ENCODE measurements at regions not wholly inside any gene's neighbourhood (a gene's known extent, or its start where the extent isn't known, plus 50 kb on each side); places are given as distances from the start of the nearest gene placed in this dataset.

DNA sequence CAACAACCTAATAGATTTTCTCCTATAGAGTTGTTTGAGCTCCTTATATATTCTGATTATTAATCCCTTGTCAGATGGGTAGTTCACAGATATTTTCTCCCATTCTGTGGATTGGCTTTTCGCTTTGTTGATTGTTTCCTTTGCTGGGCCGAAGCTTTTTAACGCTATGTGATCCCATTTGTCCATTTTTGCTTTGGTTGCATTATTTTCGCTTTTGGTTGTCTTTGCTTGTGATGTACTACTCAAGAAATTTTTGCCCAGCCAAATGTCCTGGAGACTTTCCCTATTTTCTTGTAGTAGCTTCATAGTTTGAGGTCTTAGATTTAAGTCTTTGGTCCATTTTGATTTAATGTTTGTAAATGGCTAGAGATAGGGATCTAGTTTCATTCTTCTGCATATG lies 258.4 kb upstream of the FAR2 start:
- Histone ChIP-seq H3K4me1 (ENCODE audit: control insufficient read depth, extremely low read depth, insufficient read depth, low read length) (no peaks in the 10 kb centered on the region), H3K27ac (ENCODE audit: control insufficient read depth, insufficient read depth, low read length) (no peak overlapping the region), H3K9me1 (ENCODE audit: control insufficient read depth, extremely low read depth, insufficient read depth, low read length) (no peaks in the 10 kb centered on the region), H3K27me3 (ENCODE audit: control insufficient read depth, extremely low read depth, insufficient read depth, low read length) (no peaks in the 10 kb centered on the region), H4K20me1 (ENCODE audit: control insufficient read depth, extremely low read depth, insufficient read depth, low read length) (no peaks in the 10 kb centered on the region), H3K36me3 (ENCODE audit: control insufficient read depth in 2 of 2, extremely low read depth in 1 of 2, insufficient read depth in 2 of 2, low read length in 2 of 2) (no peaks in the 10 kb centered on the region), H3K4me2 (ENCODE audit: control insufficient read depth, extremely low read depth, insufficient read depth, low read depth, low read length) (no peak overlapping the region), H3K9ac (ENCODE audit: control insufficient read depth, extremely low read depth, insufficient read depth, low read length) (no peak overlapping the region), H3K79me2 (ENCODE audit: control insufficient read depth, insufficient read depth, low read length) (no peaks in the 10 kb centered on the region), H3K4me3 (ENCODE audit: control insufficient read depth in 2 of 3, extremely low read depth in 1 of 3, insufficient read depth in 2 of 3, low read depth in 1 of 3, low read length in 3 of 3) (no peak overlapping the region), H3K9me3 (ENCODE audit: control insufficient read depth, low read depth, low read length) (no peaks in the 10 kb centered on the region), H2AFZ (ENCODE audit: control insufficient read depth, low read length) (no peak overlapping the region)
- FAIRE-seq (no peak), DNase-seq (ENCODE audit: low read depth, low spot score) (no peak)
- dilution Hi-C loops (cut with MboI; ENCODE audit: extremely low pct_ligation_motif_present, low sequenced_read_pairs): no loop called here
- TF ChIP-seq, protein P1, sequence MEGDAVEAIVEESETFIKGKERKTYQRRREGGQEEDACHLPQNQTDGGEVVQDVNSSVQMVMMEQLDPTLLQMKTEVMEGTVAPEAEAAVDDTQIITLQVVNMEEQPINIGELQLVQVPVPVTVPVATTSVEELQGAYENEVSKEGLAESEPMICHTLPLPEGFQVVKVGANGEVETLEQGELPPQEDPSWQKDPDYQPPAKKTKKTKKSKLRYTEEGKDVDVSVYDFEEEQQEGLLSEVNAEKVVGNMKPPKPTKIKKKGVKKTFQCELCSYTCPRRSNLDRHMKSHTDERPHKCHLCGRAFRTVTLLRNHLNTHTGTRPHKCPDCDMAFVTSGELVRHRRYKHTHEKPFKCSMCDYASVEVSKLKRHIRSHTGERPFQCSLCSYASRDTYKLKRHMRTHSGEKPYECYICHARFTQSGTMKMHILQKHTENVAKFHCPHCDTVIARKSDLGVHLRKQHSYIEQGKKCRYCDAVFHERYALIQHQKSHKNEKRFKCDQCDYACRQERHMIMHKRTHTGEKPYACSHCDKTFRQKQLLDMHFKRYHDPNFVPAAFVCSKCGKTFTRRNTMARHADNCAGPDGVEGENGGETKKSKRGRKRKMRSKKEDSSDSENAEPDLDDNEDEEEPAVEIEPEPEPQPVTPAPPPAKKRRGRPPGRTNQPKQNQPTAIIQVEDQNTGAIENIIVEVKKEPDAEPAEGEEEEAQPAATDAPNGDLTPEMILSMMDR (optimal IDR thresholded peaks at IDR 0.05 in 1 of 3, IDR thresholded peaks at IDR 0.05 in 1 of 3, conservative IDR thresholded peaks at IDR 0.05 in 1 of 3; ENCODE audit: extremely low read depth in 1 of 3, insufficient read depth in 2 of 3, low read length in 3 of 3): no peak
- TF ChIP-seq EZH2 (IDR thresholded peaks at IDR 0.05; ENCODE audit: low read length): no peak

- no peaks in the 10 kb centered on the region for H3K27me3 ChIP-seq (ENCODE audit: control insufficient read depth, extremely low read depth, insufficient read depth, low read length)
- H3K4me2 ChIP-seq (ENCODE audit: control insufficient read depth, extremely low read depth, insufficient read depth, low read depth, low read length): no peak overlapping the region
- H3K27ac ChIP-seq (ENCODE audit: control insufficient read depth, insufficient read depth, low read length): no peak overlapping the region
- no peaks in the 10 kb centered on the region for H4K20me1 ChIP-seq (ENCODE audit: control insufficient read depth, extremely low read depth, insufficient read depth, low read length)
- no peaks in the 10 kb centered on the region for H3K79me2 ChIP-seq (ENCODE audit: control insufficient read depth, insufficient read depth, low read length)
- no peak overlapping the region for H2AFZ ChIP-seq (ENCODE audit: control insufficient read depth, low read length)
- no peaks in the 10 kb centered on the region for H3K9me3 ChIP-seq (ENCODE audit: control insufficient read depth, low read depth, low read length)
- H3K9ac ChIP-seq (ENCODE audit: control insufficient read depth, extremely low read depth, insufficient read depth, low read length): no peak overlapping the region
- H3K36me3 ChIP-seq (ENCODE audit: control insufficient read depth in 2 of 2, extremely low read depth in 1 of 2, insufficient read depth in 2 of 2, low read length in 2 of 2): no peaks in the 10 kb centered on the region
- no peaks in the 10 kb centered on the region for H3K4me1 ChIP-seq (ENCODE audit: control insufficient read depth, extremely low read depth, insufficient read depth, low read length)
- dilution Hi-C loops (cut with MboI; ENCODE audit: extremely low pct_ligation_motif_present, low sequenced_read_pairs): no loop called here
- H3K9me1 ChIP-seq (ENCODE audit: control insufficient read depth, extremely low read depth, insufficient read depth, low read length): no peaks in the 10 kb centered on the region
- FAIRE-seq (no peak), DNase-seq (ENCODE audit: low read depth, low spot score) (no peak)
- no peak overlapping the region for H3K4me3 ChIP-seq (ENCODE audit: control insufficient read depth in 2 of 3, extremely low read depth in 1 of 3, insufficient read depth in 2 of 3, low read depth in 1 of 3, low read length in 3 of 3)
- TF ChIP-seq, protein P1 (optimal IDR thresholded peaks at IDR 0.05 in 1 of 3, IDR thresholded peaks at IDR 0.05 in 1 of 3, conservative IDR thresholded peaks at IDR 0.05 in 1 of 3; ENCODE audit: extremely low read depth in 1 of 3, insufficient read depth in 2 of 3, low read length in 3 of 3): no peak
- no peak for TF ChIP-seq EZH2 (IDR thresholded peaks at IDR 0.05; ENCODE audit: low read length)
These were observed 258.0 kb upstream of the FAR2 start for GRCh38 chr12:28891126-28891525.

All from keratinocyte (primary cell).